Tibial nerve (tissue), 4 donors: ENCODE measurements at regions not wholly inside any gene's neighbourhood (a gene's known extent, or its start where the extent isn't known, plus 50 kb on each side); places are given as distances from the start of the nearest gene placed in this dataset.

Experiments
- DNase-seq, 2 donors: peaks; one replicate each; pipeline ENCODE4 v3.0.0-alpha.2; 2019; ENCODE audit warnings: low spot score in 2 of 2
- H3K27ac ChIP-seq, 4 donors: fragments of 200-600 bp; sonication (generic) in 3 of 4; one replicate each; pipeline ENCODE4 v1.5.1; 2017 to 2019; ENCODE audit warnings: mild to moderate bottlenecking in 1 of 4
- H3K27me3 ChIP-seq, 2 donors: fragments of 200-600 bp; sonication (generic) in 1 of 2; one replicate each; pipeline versions ENCODE4 v1.5.1 to v1.6.0; 2017 to 2019
- H3K36me3 ChIP-seq, 3 donors: fragments of 200-600 bp; sonication (generic); one replicate each; pipeline ENCODE4 v1.5.1; 2018 to 2019
- H3K4me1 ChIP-seq, 4 donors: fragments of 200-600 bp; sonication (generic) in 3 of 4; one replicate each; pipeline ENCODE4 v1.5.1; 2017 to 2019
- H3K4me3 ChIP-seq, 4 donors: fragments of 200-600 bp; sonication (generic) in 3 of 4; one replicate each; pipeline ENCODE4 v1.5.1; 2017 to 2019; ENCODE audit warnings: mild to moderate bottlenecking in 1 of 4, moderate library complexity in 1 of 4
- H3K9me3 ChIP-seq, 4 donors: fragments of 200-600 bp; sonication (generic) in 3 of 4; one replicate each; pipeline ENCODE4 v1.5.1; 2017 to 2019
- CTCF ChIP-seq, 5 experiments: fragments of 200-600 bp in 3 of 5; fragments of 450-650 bp in 2 of 5; sonication (generic) in 3 of 5; IDR thresholded peaks; one replicate each; pipeline ENCODE4 v1.5.1; 2016 to 2019; ENCODE audit warnings: antibody characterized with exemption in 5 of 5, mild to moderate bottlenecking in 3 of 5, moderate library complexity in 2 of 5
- EP300 ChIP-seq, 2 donors: sonication (generic); formaldehyde crosslinking; IDR thresholded peaks; one replicate each; pipeline ENCODE4 v1.6.1; 2017; ENCODE audit warnings: antibody characterized with exemption in 2 of 2, mild to moderate bottlenecking in 1 of 2
- POLR2A ChIP-seq, 2 donors: fragments of 450-650 bp; IDR thresholded peaks; one replicate each; pipeline ENCODE4 v1.6.1; 2017; ENCODE audit warnings: antibody characterized with exemption in 2 of 2, mild to moderate bottlenecking in 2 of 2, moderate library complexity in 2 of 2
- WGBS, 2 donors: methylation state at CpG; one replicate each; pipeline ENCODE4 v1.1.5; 2018; 5-methylcytosine and 5-hydroxymethylcytosine counted together

- no peak for DNase-seq
- Histone ChIP-seq H3K4me1 (no peaks in the 10 kb centered on the region), H3K4me3 (no peak overlapping the region), H3K27ac (no peak overlapping the region), H3K9me3 (no peaks in the 10 kb centered on the region), H3K36me3 (no peaks in the 10 kb centered on the region), H3K27me3 (no peaks in the 10 kb centered on the region)
- TF ChIP-seq EP300 (IDR thresholded peaks at IDR 0.05) (no peak), CTCF (IDR thresholded peaks at IDR 0.05) (no peak), POLR2A (IDR thresholded peaks at IDR 0.05) (no peak)
- 38 to 40% methylated on average over 4 of the region's 4 CpGs for WGBS, 2 donors
Measured at GRCh38 chr6:98516866-98517265, 317.5 kb upstream of the POU3F2 start.

GRCh38 chr6:98525860-98526259, 308.5 kb upstream of the POU3F2 start:
- Histone ChIP-seq H3K4me1 (no peaks in the 10 kb centered on the region), H3K27ac (no peak overlapping the region), H3K36me3 (no peaks in the 10 kb centered on the region), H3K9me3 (no peaks in the 10 kb centered on the region), H3K27me3 (no peaks in the 10 kb centered on the region), H3K4me3 (no peak overlapping the region)
- 21 to 49% methylated on average over 3 of the region's 3 CpGs for WGBS, 2 donors
- TF ChIP-seq CTCF (IDR thresholded peaks at IDR 0.05) (no peak), POLR2A (IDR thresholded peaks at IDR 0.05) (no peak), EP300 (IDR thresholded peaks at IDR 0.05) (no peak)
- DNase-seq: no peak

GRCh38 chr6:98526465-98526864, 307.9 kb upstream of the POU3F2 start:
- WGBS, 2 donors: 45 to 50% methylated on average over 5 of the region's 5 CpGs
- Histone ChIP-seq H3K4me3 (no peak overlapping the region), H3K36me3 (no peaks in the 10 kb centered on the region), H3K27me3 (no peaks in the 10 kb centered on the region), H3K9me3 (no peaks in the 10 kb centered on the region), H3K27ac (no peak overlapping the region), H3K4me1 (no peaks in the 10 kb centered on the region)
- TF ChIP-seq CTCF (IDR thresholded peaks at IDR 0.05): no peak
- TF ChIP-seq EP300 (IDR thresholded peaks at IDR 0.05): no peak
- TF ChIP-seq POLR2A (IDR thresholded peaks at IDR 0.05): no peak
- DNase-seq: no peak

- DNase-seq: no peak
- H3K9me3 ChIP-seq: no peaks in the 10 kb centered on the region
- no peak overlapping the region for H3K4me3 ChIP-seq
- H3K27me3 ChIP-seq: no peaks in the 10 kb centered on the region
- no peaks in the 10 kb centered on the region for H3K36me3 ChIP-seq
- no peak overlapping the region for H3K27ac ChIP-seq
- WGBS, 2 donors: 81 to 83% methylated on average over 9 of the region's 9 CpGs
- H3K4me1 ChIP-seq: no peaks in the 10 kb centered on the region
- TF ChIP-seq POLR2A (IDR thresholded peaks at IDR 0.05) (no peak), CTCF (IDR thresholded peaks at IDR 0.05) (no peak), EP300 (IDR thresholded peaks at IDR 0.05) (no peak)
Measured at GRCh38 chr6:98529364-98529763, 305.0 kb upstream of the POU3F2 start.

GRCh38 chr6:98530732-98531131, 303.6 kb upstream of the POU3F2 start:
- DNase-seq: no peak
- H3K9me3 ChIP-seq: no peaks in the 10 kb centered on the region
- H3K27me3 ChIP-seq: no peaks in the 10 kb centered on the region
- H3K36me3 ChIP-seq: no peaks in the 10 kb centered on the region
- no peak overlapping the region for H3K4me3 ChIP-seq
- no peak for TF ChIP-seq EP300 (IDR thresholded peaks at IDR 0.05)
- no peak for TF ChIP-seq CTCF (IDR thresholded peaks at IDR 0.05)
- no peak overlapping the region for H3K27ac ChIP-seq
- WGBS, 2 donors: 44 to 46% methylated on average over 4 to 5 of the region's 5 CpGs
- H3K4me1 ChIP-seq: no peaks in the 10 kb centered on the region
